LoVo (cell line): ENCODE measurements at regions not wholly inside any gene's neighbourhood (a gene's known extent, or its start where the extent isn't known, plus 50 kb on each side); places are given as distances from the start of the nearest gene placed in this dataset.
"Not testable (repeated sequence)": the region's sequence is repeated elsewhere in the genome, so short reads cannot be mapped to it uniquely, and the experiment has no call there.

ENCODE experiments used
- DNase-seq: peaks from one replicate; pipeline ENCODE4 v3.0.0-alpha.2; 2016; ENCODE audit warnings: low spot score

DNA sequence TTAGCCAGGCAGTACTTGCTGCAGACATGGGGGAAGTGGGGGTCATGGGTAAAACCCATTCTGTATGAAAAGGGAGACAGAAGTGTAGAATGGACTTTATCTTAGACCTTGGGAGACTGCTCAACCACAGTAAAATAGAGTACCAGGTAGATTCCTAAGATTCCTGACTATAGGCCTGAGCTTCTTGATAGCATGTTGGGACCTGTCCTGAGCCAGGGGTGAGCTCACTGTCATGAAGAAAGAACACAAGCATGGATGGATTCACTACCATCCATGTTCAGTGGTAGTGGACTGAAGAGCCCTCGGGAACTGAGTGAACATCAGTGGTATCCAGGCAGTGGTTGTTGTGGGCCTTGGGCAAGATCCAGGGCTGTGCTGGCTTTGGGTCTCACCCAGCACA lies 1003.8 kb downstream of the TMTC2 start:
- DNase-seq = no peak

DNA sequence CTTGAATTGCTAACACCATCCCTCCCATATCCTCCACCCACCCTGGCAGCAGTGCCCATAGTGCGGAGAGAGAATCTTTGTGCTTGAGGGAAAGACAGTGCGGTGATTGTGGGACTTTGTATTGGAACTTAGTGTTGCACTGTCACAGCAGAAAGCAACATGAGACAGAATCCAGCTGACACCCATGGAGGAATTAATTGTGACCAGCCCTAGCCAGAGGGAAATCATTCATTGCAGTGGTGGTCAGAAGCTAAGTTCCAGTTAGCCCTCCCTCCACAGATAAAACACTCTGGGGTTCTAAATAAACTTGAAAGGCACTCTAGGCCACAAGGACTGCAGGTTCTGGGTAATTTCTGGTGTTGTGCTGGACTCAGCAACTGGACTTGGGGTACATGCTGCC lies 1002.6 kb downstream of the TMTC2 start:
- no peak for DNase-seq

DNA sequence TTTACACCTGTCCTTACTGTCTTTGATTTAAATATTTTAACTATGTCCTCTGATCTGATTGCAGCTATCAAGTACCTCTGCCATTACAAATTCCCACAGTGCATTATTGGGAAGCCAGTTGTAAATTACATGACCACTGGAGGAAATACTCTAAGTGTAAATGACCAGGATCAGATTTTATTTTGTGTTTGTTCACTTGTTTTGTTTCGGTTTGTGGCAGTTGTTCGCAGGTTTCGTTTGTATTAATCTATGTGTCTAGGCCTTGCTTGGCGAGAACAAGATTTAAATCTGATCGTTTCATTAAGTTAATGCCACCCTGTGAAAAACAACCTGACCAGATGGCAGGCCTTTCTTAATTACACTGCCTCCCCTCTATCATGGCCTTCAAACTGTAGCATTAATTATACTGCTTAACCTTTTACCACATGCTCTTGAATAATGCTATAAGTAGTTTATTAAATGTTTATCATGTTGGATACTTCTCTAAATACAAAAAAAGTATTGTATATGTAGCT lies 990.1 kb downstream of the TMTC2 start:
- no peak for DNase-seq

DNA sequence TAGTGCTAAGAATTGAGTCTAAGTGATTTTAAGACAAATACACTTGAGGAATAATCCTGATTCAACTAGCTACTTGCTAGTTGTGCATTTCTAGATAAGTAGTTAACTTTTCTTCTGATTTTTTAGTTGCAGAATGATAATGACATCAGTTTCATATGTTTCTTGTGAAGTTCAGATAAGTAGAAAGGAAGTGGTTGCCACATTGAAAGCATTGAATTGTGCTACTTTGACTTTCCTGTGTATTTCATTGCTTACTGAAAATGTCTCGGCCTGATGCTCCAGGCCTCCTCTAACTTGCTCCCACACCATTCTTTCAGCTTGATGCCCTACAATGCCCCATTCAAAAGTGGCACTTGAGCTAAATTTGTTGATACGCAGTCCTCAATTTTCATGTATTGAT lies 980.0 kb downstream of the TMTC2 start:
- no peak for DNase-seq

DNA sequence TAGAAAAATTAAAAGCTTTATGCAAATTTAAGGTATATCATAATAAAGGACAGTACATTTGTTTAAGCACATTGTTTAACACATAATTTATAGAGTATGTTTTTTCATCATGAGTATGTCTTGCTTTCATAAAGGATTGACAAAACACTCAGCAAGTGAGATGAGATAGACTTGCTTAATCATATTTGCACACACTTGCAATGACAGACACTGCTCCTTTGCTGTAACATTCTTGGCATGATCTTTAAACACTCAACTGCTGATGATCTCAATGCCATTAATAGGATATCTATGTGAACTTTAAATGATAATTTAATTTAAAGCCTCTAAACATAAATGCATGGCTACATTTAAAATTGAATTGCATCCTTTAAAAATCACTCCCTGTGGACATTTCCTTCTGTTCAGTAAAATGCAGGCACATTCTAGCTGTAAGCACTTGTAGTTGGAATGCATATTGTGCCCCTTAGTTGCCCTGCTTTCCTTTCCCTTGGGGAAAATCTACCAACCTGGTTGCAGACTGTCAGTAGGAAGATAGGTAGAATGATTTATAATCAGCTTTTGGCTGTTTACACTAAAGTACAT lies 979.0 kb downstream of the TMTC2 start:
- DNase-seq = no peak

DNA sequence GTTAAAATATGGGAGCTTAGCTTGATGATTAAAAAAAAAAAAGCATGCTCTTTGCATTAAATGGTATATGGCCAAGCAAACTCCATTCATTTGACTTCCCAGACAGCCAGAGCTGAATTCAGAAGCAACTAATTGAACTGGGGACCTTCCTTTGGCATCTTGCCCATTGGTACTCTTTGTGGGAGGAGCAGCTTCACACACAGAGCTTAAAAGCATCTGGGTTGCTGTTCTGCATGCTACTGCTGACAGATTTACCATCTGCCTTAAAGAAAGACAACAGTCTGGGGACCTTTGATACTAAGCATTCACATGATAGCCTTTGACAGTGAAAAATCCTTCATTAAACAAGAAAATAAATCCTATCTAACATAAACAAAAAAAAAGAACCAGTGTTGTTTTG lies 977.9 kb downstream of the TMTC2 start:
- no peak for DNase-seq

DNA sequence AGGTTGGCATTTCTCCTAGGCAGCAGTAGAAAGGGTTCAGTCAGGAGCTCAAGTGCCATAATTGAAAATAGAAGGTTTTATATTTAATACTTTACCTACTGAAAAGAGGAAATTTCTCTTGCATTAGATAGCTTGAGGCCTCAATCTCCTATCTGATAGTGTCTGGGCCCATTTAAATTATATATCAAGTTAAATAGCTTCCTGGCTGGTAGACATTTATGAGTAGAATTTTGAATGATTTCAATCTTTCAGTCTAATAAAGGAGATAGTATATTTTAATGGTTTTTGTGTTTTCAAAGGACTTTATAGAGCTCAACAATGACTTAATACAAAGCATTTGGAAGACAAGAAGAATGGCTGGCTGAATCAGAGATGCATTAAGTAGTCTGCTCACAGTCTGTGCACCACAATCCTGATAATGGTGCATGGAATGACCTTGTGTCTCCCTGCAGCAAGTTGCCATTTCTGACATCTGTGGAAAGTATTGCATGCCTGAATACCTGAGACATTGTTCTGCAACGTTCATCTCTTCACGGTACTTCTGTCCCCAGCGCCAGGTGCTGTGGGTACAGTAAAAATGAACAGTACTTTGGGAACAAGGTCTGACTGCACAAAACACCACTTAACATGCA lies 974.1 kb downstream of the TMTC2 start:
- no peak for DNase-seq

DNA sequence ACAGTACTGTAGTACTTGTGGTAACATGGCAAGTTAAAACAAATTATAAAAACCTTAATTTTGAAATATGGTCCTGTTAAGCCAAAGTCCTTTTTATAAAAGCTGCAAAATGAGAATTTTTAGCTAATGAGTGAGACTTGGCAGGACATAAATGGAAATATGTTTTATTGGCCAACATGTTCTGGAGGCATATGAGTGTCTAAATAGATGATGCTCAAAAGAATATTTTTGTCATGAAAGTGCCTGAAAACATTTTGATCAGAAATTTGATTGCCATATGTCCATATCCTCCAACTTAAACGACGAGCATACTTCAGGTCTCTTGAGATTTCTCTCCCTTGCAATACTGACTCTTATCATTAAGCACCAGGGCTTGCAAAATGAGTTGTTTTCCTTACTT lies 972.6 kb downstream of the TMTC2 start:
- DNase-seq = no peak

DNA sequence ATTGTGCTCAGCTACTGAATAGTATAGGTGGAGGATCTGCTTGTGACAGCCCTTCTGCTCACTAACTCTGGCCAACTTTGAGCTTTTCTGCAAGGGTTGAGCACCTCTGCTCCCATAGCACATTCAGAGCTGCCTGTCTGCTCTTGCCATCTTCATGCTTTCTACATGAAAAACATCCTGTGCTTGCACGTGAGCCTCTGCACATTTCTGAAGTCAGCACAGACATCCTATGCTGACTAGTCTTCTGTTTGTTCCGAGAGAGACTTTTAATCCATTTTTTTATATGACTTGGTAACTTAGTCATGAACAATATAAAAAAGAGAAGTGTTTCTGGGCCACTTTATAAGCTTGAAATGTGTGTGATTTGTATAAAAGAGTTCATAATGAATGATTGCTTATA lies 969.3 kb downstream of the TMTC2 start:
- no peak for DNase-seq

DNA sequence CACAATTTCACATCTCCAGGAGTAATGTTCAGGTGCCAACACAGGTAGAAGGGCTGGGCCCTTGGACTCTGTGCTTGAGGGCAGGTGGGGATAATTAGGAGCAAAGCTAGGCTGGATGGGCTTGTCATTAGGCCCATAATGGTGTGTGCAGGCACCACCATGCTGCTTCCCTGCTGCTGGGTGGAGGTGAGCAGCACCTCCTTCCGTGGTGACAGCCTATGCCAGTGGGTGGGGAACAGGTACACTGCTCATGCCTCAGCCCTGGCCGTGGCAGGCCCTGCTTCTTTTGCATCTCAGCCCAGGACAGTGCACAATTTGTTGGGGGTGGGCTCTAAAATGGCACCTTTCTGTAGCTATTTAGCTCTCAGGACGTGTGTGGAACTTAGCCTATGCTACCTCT lies 955.5 kb downstream of the TMTC2 start:
- DNase-seq = no peak

DNA sequence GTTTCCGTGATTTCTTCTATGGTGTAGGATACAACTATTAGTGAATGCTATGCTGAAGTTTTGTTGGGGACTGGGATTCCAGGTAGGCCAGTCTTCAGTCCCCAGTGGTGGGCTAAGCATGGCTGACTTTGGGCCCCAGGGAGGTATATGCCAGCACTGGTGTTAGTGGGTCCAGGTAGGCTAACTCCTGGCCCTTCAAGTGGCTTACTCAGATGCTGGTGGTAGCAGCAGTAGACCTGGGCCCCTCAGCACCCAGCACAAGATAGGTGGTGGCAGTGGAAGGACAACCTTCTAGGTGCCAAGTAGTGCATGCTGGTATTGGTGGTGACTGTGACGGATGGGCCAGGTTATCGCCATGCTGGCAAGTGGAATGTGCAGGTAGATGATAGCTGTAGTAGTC lies 955.1 kb downstream of the TMTC2 start:
- no peak for DNase-seq

DNA sequence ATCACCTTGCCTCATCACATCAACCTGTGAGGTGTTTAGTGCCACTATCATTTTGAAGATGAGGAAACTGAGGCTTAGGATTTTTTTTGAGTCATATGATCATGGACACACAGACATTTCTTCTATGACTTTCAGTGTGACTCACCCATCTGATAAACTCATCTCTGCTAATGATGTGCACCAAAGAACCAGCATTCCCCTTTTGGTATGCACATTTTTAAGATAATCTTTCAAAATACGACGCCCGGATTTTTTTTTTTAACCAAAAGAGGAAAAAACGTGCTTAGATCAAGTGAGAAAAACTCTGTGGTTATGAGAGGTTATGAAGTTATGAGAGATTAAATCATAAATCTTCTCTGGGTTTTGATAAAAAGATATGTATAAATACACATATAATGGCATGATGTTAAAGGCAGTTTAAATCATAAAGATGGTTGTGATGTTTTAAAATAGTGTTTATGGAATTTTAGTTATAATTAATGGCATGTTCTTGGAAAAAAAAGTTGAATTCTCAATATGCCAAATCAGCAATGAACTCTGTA lies 948.1 kb downstream of the TMTC2 start:
- DNase-seq = no peak

DNA sequence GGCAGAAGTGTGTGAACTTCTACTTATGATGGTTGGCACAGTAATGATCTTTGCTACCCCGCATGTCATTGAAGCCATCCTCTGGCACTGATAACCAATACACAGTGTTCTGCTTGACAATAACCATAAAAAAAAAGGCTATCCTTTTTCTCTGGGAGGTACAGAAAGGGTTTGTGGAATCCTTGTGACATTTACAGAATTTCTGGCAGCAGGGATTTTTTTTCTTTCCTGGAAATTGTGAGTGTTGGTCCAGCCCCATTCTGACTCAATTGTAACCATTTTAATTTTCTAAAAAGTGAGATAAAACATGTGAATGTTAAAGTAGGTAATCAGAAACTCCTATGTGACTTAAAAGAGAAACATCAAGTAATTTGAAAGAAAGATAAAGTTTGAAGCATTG lies 943.8 kb downstream of the TMTC2 start:
- DNase-seq = no peak

DNA sequence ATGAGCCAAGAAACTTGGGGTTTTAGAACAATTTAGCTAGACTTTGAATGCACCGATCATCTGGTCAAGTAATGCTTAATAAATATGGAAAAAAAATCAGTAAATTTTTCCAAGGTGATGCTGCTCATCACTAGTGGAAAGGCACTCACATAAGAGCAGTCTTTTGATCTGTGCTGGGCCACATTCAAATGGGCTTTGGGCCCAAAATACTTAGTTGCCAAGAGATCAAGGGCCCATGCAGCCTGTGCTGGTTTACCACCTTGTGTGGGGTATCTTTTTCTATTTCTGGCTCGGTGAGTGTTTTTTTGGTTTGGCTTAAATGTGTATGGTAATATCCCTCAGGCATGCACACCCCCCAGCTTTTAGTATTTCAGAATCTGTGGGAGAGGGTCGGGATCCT lies 943.2 kb downstream of the TMTC2 start:
- no peak for DNase-seq

DNA sequence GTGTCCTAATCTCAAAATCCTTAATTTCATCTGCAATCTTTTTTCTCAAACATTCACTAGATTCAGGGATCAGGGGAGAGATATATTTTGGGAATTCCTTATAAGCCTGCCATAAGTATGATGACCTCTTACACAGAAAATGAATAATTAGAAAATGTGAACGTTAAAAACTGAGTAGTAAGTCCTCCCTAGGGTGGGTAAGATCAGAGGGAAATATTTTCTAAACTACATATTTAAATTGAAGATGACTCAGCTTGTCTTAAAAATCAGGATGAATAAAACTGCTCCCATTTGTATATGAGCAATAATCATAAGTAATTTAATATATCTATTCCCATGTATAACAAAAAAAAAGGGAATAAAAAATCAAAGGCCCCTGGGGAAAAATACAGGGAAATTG lies 935.5 kb downstream of the TMTC2 start:
- DNase-seq = no peak

DNA sequence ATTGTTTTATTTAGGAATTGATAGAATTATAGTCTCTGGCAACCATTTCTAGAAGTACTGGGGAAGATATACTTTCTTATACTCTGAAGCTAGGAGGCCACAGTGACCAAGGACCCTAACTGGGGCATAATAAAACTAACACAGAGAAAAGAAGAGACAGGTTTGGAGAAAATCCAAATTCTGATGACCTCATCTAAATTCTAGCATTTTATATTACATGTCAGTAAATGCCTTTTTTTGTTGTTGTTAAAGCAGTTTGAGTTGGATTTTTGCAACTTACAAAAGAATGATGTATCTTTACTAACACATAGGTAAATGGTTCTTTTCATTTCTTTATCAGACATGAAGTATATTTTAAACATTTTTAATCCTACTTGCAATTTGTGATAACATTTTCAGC lies 933.3 kb downstream of the TMTC2 start:
- DNase-seq = no peak

DNA sequence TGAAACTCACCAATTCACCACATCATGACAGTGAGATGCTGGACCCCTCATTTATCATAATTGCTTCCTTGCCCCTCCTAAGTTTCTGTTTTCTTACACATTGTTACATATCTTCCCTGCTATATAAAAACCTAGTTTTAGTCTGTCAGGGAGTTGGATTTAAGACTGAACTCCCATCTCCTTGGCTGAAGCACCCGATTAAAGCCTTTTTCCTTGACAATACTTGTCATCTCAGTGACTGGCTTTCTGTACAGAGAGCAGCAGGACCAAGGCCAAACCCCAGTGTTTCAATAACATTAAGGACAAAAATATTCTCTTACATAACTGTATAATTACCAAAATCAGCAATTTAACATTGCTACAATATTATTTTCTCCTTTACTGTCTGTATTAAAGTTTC lies 928.4 kb downstream of the TMTC2 start:
- DNase-seq = no peak

DNA sequence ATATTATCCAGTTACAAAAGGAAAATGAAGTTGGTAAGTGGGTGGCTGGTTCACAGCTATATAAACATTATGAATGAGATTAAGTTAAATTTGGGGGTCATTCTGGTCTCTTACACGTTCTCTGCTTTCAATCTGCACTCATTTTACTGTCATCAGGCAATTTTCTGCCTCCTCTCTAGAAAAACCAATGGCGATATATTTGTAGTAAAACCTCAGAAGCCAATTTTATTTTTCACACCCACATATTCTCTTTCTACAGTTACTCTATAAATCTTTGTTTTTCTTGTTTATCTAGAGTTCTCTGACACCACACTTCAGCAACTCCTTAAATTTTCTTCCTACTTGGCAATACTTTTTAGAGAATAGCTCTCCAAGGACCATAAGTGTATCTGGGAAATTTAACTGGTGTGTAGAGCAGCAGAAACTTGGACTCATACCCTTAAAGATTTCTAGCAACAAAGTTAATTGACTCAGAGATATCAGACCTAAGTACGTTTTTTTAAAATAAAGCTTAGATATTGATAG lies 926.9 kb downstream of the TMTC2 start:
- no peak for DNase-seq

DNA sequence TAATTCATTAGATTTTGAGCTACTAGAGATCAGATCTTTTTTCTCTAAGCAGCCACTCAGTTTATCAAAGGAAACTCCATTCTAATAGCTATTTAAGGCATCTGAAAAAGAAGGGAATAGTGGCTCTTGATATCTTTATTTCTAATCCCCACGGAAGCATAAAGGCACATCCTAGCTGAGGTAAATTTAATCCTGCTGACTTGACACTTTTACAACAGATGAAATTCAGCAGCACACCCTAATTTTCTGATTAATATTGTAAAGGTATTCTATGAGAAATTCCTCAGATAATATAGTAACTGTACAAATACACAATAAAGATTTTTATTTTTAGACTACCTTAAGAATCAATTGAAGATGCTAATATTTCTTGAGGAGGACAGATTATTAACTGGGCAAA lies 916.4 kb downstream of the TMTC2 start:
- no peak for DNase-seq

DNA sequence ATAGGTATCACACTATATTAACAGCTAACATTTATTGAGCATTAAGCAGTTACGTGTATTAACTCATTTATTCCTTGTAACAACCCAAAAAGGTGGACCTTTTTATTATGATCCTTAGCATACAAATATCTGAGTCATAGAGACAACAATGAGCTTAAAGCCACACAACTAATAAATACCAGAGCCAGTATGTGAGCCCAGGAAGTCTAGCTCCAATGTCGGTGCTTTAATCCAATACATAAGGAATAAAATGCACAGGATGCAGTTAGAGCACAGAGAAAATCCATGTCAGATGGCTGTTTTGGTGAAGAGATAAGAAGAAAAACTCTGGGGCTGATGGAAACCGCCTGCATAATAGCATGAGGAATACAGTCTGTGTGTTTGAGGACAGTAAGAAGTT lies 888.6 kb downstream of the TMTC2 start:
- no peak for DNase-seq

DNA sequence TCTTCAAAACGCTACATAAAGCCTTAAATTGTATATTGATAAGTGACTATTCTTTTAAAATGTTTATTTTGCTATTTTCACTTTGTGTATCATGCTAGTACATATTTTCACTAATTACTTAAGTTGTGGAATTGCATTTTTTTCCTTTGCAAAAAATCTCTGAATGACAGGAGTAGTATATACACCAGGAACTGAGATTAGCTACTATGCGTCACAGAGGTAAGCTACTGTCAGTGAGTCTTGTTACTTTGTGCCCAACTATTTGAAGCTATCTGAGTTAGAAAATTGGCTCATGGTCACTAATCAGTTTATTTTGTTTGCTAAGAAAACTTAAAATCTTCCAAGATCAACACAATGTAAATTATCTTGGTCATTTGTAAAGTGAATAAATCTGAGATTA lies 887.4 kb downstream of the TMTC2 start:
- DNase-seq = no peak

DNA sequence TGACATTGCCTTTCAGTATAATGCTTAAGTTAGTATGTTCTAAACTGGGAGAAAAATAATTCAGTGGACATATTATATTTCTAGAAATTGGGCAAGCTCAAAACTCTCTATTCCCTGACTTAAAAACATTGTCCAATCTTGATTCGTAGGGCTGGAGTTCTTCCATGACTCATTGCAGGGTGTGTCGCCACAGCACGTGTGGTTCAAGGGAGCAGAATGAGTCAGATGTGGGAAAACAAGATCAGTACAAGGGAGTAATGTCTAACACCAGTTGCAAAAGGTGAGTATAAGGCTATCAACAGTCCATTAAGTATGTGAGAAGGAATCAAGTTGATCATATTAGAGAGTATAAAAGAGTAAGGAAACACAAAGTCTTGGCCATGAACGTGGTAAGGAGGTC lies 887.0 kb downstream of the TMTC2 start:
- DNase-seq = peak; percentile 70

DNA sequence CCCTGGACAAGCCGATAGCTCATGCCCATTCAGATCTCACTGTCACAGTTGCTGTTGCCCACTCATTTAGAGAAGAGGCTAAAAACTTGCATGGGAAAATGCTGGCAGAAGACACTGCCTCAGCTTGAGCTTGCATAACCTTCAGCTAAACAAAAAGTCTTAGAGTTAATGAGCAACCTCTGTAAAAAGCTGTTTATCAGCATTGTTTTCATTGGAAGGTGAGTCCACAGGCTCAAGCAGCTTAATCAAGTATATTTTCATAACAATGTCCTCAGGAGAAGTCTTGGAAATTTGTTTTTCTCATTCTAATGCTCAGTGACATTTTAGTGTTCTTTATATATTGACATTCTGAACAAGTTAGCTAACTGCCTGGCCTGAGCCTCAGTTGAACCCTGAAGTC lies 872.9 kb downstream of the TMTC2 start:
- no peak for DNase-seq

DNA sequence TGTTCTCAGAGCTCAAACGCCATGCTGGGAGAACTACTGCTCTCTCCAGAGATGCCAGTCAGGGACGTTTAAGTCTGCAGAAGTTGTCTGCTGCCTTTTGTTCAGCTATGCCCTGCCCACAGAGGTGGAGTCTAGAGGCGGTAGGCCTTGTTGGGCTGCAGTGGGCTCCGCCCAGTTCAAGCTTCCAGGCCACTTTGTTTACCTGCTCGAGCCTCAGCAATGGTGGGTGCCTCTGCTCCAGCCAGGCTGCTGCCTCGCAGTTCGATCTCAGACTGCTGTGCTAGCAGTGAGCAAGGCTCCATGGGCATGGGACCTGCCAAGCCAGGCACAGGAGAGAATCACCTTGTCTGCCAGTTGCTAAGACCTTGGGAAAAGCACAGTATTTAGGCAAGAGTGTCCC lies 869.3 kb downstream of the TMTC2 start:
- DNase-seq = not testable (repeated sequence)
